T-helper 1 cell (primary cell): ENCODE measurements at regions not wholly inside any gene's neighbourhood (a gene's known extent, or its start where the extent isn't known, plus 50 kb on each side); places are given as distances from the start of the nearest gene placed in this dataset.
A peak's percentile ranks its signal among the peaks of the same experiment; 100 is the strongest.

Source experiments
- DNase-seq, 5 donors: peaks; one replicate each; pipeline ENCODE4 v3.0.0-alpha.2; 2012 to 2020

- no peak for DNase-seq
Measured at GRCh38 chr18:48488388-48488850, 50.4 kb upstream of the CTIF start.

- no peak for DNase-seq
Measured at GRCh38 chr18:48486754-48487153, 52.1 kb upstream of the CTIF start.

DNA sequence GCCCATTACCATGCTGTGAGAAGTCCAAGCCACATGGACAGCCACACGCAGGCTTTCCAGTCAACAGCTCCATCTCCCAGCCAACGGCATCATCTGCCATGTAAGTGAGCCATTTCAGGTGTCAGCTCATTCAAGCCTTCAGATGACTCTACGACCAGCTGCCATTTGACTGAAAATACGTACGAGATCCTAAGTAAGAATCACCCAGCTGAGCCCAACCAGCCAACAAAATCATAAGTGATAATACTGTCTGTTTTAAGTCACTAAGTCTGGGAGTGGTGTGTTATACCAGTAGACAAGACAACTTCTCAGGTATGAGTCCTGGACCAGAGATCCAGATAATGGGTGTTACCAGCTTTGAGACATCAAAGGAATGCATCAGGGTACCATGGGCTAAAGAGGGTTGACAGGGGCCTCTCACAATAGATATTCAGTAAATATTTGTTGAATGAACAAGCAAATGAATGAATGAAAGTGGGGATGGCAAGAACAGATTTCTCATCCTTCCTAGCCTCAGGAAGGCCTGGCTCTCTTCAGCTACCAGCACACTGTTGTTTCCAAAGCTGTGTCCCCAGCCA is 52.9 kb upstream of the CTIF start:
- DNase-seq: no peak

GRCh38 chr18:48481092-48481491 is 57.7 kb upstream of the CTIF start:
- DNase-seq: no peak

- no peak for DNase-seq
Measured at GRCh38 chr18:48479531-48479930, 59.3 kb upstream of the CTIF start.

- DNase-seq: no peak
Measured at GRCh38 chr18:48477348-48477747, 61.5 kb upstream of the CTIF start.

DNA sequence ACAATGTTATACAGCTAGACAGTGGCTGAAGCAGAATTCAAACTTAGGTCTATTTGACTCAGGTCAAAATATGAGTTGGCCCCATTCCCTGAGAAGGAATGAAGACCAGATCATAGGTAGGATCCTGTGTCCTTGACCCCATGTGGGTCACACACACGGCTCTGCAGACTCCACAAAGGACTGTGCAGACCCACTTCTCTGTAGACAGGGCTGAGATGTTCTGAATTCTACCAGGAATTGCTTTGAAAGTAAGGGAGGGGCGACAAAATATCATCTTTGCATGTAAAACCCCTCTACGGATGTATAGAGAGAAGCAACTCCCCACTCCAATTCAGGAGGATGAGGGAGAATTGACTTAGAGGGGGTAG is 62.3 kb upstream of the CTIF start:
- no peak for DNase-seq

- peak in 1 of 5 donors; percentile 35 for DNase-seq
Measured at GRCh38 chr18:48475635-48476549, 62.9 kb upstream of the CTIF start.

- no peak for DNase-seq
Measured at GRCh38 chr18:48473816-48474215, 64.6 kb upstream of the ZBTB7C start.

DNA sequence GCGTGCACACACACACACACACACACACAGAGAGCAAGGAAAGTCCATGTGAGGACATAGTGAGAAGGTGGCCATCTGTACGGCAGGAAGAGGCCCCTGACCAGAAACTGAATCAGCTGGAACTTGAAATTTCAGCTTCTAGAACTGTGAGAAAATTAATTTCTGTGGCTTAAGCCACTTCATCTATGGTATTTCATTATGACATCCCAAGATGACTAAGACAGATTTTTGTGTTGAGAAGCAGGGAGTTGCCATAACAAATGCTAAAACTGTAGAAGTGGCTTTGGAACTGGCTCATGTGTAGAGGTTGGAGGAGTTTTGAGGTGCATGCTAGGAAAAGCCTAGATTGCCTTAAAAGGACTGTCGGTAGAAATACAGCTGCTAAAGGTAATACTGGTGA is 63.4 kb upstream of the ZBTB7C start:
- DNase-seq: no peak

DNA sequence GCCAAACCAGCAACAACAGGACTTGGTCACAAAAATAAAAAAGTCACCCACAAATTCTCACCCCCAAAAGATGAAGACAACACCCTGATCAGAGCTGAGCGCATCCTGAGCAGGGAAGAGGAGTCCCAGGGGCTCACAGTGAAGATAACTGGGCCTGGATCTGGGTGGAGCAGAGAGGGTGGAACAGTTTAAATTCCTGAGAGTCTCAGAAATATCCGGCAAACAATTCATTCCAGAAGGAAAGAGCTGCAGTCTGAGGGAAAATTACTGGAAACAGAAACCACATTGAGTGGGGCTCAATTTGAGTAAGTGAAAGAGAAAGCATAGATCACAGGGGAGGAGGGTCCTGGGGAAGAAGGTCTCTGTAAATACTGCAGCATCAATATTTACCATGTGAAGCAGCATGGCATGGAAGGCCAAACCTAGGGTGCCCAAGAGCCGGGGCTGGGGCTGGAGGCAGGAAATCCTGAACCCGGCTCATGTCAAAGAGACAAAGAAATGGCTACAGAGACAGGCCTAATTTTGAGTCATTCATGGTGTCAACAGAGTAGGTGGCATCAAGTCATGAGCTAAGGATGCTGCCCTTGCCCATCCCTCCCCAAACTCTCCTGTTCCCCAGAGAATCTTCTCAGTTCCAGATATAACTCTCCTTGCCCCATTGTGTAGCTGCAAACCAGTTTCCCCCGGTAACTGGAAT is 61.4 kb upstream of the ZBTB7C start:
- no peak for DNase-seq

DNA sequence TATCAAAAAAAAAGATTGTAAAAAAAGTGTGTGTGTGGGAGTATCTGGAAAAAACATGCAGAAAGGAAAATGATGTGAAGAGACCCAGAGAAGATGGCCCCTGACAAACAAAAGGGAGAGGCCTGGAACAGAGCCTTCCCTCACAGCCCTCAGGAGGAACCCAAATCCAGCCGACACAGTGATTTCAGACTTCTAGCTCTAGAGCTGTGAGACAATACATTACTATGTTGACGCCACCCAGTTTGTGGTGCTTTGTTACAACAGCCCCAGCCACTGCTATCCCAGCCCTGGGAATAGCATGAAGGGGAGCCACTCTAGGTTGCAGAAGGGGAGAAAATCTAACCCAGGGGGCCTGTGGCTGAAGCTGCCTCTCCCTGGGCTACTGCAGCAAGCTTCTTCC is 59.0 kb upstream of the ZBTB7C start:
- no peak for DNase-seq

DNA sequence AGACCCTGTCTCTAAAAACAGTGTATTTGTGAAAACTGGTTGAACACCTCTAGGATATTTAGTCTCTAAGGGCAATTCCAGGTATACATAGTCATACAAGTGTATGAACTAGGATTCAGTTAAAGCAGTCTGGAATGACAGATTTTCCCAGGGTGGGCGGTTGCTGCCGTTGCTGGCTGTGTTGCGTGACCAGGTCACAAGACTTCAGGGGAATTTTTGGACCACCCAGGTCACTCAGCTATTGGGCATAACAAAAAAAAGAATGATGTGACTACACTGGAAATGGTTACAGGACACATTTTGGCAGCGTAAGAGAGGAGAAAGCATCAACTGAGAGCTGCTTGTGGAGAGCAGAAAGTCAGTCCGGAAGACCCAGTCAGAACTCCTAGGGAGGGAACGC is 58.0 kb upstream of the ZBTB7C start:
- no peak for DNase-seq

DNA sequence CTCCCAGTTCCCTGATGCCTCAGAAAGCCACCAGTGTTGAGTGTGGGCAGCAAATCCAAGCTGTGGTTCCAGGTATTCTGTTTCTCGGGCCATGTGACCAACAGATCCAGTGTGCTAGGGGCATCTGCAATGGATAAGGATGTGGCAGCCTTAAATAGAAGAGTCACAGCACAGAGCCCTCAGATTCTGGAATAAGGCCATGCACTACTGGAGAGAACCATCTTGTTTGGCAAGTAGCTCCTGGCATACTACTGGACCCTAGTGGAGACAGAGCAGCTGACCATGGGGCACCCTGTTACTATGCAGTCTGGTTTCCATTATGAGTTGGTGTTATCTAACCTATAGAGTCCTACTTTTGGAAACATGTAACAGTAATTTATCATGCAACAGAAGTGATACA is 53.3 kb upstream of the ZBTB7C start:
- DNase-seq: no peak

GRCh38 chr18:48460929-48461583 is 51.9 kb upstream of the ZBTB7C start:
- no peak for DNase-seq

DNA sequence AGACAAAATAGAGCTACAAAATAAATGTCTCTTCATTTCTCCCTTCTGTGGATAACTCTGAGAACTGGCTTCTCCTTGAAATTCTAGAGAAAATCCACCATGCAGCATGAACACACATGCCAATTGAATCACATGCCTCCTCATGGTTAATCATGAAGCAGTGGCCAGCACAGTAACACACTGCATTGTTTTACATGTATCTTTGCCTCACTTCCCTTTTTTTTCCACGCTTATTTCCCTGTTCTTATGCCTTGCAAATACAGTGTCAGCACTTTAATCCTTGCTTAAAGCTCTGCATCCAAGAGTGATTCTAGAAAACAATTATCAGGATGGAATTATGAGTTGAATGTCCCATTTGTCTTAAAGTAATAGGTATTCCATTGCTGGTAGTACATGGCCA is 50.3 kb upstream of the ZBTB7C start:
- DNase-seq: no peak

DNA sequence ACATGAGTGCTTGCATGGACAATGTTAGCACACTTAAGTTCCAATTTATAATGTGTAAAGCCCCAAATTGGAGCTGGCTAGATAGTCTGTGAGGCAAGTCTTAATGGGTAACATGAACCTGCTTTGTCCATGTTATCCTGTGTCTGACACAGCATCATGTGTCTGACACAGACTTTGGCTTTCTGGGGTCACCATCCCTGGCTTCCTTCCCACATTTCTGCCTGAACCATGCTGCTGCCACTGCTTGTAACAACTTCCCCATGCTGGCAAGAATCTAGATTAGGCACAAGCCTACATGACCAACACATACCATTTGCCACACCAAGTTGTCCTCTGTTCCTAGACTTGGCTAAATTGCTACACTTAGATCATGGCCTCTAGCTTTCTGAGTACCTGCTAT is 49.8 kb upstream of the ZBTB7C start:
- DNase-seq: no peak
